ENCODE measurements at regions not wholly inside any gene's neighbourhood (a gene's known extent, or its start where the extent isn't known, plus 50 kb on each side); places are given as distances from the start of the nearest gene placed in this dataset.

DNA sequence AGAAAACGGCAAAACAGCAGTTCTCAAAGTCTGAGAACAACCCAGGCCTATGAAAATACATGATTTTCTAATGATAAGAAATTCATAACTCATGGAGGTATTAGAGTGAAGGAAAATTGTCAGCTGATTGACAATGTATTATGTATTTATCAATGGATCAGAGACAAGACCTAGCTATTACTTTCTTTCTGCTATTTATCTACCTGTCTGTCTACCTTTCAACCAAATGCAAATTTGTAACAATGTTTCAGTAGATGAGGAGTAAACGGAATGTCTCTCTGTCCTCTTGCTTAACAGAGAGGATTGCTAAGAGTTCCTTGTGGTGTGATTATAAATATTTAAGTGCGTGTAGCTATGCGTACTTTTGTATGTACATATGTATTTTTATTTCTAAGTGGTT lies 568.7 kb upstream of the RGS18 start:
- TF ChIP-seq, protein P1, sequence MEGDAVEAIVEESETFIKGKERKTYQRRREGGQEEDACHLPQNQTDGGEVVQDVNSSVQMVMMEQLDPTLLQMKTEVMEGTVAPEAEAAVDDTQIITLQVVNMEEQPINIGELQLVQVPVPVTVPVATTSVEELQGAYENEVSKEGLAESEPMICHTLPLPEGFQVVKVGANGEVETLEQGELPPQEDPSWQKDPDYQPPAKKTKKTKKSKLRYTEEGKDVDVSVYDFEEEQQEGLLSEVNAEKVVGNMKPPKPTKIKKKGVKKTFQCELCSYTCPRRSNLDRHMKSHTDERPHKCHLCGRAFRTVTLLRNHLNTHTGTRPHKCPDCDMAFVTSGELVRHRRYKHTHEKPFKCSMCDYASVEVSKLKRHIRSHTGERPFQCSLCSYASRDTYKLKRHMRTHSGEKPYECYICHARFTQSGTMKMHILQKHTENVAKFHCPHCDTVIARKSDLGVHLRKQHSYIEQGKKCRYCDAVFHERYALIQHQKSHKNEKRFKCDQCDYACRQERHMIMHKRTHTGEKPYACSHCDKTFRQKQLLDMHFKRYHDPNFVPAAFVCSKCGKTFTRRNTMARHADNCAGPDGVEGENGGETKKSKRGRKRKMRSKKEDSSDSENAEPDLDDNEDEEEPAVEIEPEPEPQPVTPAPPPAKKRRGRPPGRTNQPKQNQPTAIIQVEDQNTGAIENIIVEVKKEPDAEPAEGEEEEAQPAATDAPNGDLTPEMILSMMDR (IDR thresholded peaks at IDR 0.05; ENCODE audit: insufficient read depth, low read depth, low read length): no peak
- TF ChIP-seq EZH2 (IDR thresholded peaks at IDR 0.05; ENCODE audit: insufficient read depth, low read length): no peak
